HG03108 (cell line): ENCODE measurements at regions not wholly inside any gene's neighbourhood (a gene's known extent, or its start where the extent isn't known, plus 50 kb on each side); places are given as distances from the start of the nearest gene placed in this dataset.

Experiments used
- ATAC-seq: cut with Tn5 transposase; IDR thresholded peaks from one replicate; pipeline ENCODE4 v1.9.1; 2021; ENCODE audit warnings: moderate library complexity; ENCODE audit not compliant: unreplicated experiment

- no peak for ATAC-seq
Measured at GRCh38 chr6:4466769-4467480, 309.3 kb upstream of the CDYL start.

- ATAC-seq: no peak
Measured at GRCh38 chr6:4466261-4466660, 309.9 kb upstream of the CDYL start.

DNA sequence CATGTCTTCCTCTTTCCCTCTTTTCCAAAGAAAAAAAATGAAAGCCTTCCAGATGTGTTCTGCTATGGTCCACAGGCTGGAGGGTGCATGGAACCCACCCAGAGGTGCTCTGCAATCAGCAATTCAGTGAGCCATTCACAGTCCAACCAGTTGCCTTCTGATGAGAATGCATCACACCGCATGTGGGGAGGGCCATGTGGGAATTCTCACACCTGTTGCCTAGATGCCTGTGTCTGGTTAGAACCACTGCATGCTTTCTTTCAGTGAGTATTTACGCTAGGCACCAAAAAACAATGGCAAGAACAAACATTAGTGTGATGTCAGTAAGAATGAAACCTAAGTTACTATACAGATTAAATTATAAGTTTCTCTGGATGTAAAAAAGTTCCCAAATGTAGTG is 311.6 kb upstream of the CDYL start:
- no peak for ATAC-seq

GRCh38 chr6:4463236-4463635 is 313.0 kb upstream of the CDYL start:
- ATAC-seq: no peak

DNA sequence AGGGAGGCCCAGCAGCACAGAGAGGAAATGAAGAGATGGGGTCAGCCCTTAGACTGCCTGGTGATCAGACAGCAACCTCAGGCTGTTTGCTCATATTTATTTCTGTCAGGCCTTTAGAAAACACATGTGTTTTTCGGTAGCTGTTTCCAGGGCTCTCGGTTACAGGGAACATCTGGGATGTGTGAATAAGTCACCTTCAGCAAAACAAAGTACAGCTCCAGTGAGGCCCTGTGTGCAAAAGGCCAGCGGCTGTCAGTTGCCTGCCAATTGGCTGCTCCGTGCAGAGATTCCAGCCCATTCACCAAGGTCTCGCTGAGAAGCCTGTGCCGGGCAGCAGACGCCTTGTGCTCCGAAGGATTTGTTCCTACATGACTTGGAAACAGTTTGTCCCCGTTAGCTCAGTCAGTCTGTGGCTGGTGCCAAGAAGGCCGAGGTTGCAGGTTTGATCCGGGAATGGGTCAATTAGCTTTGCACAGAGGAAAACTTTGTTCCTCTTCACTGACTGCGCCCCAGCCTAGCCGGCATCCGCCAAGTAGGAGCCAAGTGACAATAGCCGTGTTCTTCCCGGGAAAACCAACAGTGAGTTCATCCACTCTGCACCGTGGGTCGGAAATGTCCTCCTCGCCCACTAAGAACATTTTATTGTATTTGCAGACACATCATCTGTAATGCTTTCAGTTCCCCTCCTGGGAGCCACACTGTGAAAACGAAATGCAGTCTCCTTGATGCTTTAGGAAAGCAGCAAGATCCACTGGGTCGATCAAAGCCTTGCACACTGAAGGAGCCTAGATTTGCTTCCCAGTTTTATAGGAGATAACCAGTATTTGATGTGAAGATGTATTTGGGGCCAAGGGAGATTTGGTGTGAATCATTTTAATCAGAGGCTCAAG is 315.4 kb upstream of the CDYL start:
- no peak for ATAC-seq

DNA sequence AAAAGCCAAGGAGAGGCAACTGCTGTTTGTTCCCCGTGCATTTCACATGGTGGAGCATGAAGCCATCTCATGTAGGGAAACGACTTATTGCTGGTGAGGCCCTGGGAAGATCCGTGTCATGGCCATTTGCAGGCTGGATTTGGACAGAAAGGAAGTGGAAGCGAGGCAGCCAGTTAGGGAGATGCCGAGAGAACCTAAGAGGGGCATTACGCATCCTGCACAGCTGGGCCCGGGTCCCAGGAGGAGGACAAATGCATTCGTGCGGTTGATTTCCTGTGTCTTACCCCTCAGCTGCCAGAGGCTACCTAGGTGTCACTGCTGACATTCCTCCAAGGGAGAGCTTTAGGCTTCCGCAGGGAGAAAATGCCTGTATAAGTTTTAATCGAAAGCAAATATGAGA is 316.2 kb upstream of the CDYL start:
- no peak for ATAC-seq

- ATAC-seq: no peak
Measured at GRCh38 chr6:4459032-4459431, 317.2 kb upstream of the CDYL start.

- no peak for ATAC-seq
Measured at GRCh38 chr6:4451718-4452117, 316.3 kb upstream of the ECI2 start.

GRCh38 chr6:4451081-4451480 is 315.7 kb upstream of the ECI2 start:
- ATAC-seq: no peak

DNA sequence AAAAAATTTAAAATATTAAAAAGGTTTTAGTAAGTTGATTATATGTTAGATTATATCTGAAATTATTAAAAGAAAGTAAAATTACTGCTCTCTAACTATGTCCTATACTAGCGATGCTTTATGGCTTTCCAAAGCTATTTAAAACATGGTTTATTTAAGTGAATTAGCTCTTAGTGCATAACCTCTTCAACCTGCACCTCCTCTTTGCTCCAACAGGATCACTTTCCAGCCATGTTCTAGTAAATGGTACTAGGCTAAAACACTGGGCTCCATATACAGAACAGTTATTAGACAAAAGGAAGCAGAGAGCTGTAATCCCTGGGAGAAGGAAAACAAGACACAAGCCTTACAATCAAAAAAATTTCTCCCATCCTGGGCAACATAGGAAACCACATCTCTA is 314.9 kb upstream of the ECI2 start:
- ATAC-seq: no peak

- ATAC-seq: no peak
Measured at GRCh38 chr6:4449409-4449808, 314.0 kb upstream of the ECI2 start.

- no peak for ATAC-seq
Measured at GRCh38 chr6:4448841-4449240, 313.5 kb upstream of the ECI2 start.

- ATAC-seq: no peak
Measured at GRCh38 chr6:4447639-4448330, 312.4 kb upstream of the ECI2 start.

- ATAC-seq: no peak
Measured at GRCh38 chr6:4446982-4447381, 311.6 kb upstream of the ECI2 start.

- no peak for ATAC-seq
Measured at GRCh38 chr6:4441981-4442434, 306.6 kb upstream of the ECI2 start.

DNA sequence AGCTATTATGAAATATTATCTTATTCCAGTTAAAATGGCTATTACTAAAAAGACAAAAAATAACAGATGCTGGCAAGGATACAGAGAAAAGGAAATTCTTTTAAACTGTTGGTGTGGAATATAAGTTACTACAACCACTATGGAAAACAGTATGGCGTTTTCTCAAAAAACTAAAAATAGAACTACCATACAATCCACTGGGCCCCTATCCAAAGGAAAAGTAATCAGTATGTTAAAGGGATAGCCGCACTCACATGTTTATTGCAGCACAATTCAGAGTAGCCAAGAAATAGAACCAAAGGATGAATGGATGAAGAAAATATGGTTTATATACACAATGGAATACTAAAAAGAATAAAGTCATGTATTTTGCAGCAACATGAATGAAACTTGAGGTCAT is 303.8 kb upstream of the ECI2 start:
- ATAC-seq: no peak

DNA sequence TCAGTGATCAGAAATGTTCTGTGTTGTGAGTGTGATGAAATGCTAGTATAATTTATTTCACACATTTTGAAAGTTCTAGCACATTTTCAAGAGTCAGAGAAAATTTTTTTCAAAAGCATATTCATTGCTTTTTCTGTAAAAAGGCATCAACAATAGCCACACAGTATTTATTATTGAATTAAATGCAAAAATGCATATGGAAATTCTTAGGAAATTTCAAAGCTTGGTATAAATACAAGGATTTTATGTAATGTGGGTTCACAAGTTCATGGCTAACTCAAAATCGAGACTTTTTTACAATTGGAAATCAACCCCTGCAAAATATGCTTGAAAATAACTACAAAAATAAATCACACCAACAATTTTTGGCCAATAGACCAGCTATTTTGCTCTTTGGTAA is 302.0 kb upstream of the ECI2 start:
- no peak for ATAC-seq

GRCh38 chr6:4435981-4436445 is 300.6 kb upstream of the ECI2 start:
- no peak for ATAC-seq

- no peak for ATAC-seq
Measured at GRCh38 chr6:4434655-4435054, 299.3 kb upstream of the ECI2 start.

GRCh38 chr6:4433199-4433598 is 297.8 kb upstream of the ECI2 start:
- no peak for ATAC-seq

GRCh38 chr6:4426968-4427367 is 291.6 kb upstream of the ECI2 start:
- no peak for ATAC-seq

- ATAC-seq: no peak
Measured at GRCh38 chr6:4421837-4422236, 286.5 kb upstream of the ECI2 start.
